ENCODE measurements at regions not wholly inside any gene's neighbourhood (a gene's known extent, or its start where the extent isn't known, plus 50 kb on each side); places are given as distances from the start of the nearest gene placed in this dataset.

- TF ChIP-seq ATF3 (IDR thresholded peaks at IDR 0.05; ENCODE audit: insufficient read depth, low read depth, low read length) = no peak
- no peak for TF ChIP-seq JUN (IDR thresholded peaks at IDR 0.05; ENCODE audit: low read depth, low read length)
- TF ChIP-seq JUND (IDR thresholded peaks at IDR 0.05; ENCODE audit: low read length) = no peak
- no peak for TF ChIP-seq EP300 (IDR thresholded peaks at IDR 0.05; ENCODE audit: borderline replicate concordance in 1 of 2, low read depth in 2 of 2, low read length in 2 of 2)
- no peak for TF ChIP-seq SIN3A (conservative IDR thresholded peaks at IDR 0.05 in 1 of 2, IDR thresholded peaks at IDR 0.05 in 1 of 2; ENCODE audit: low read depth in 1 of 2, low read length in 2 of 2)
- TF ChIP-seq TAF7 (optimal IDR thresholded peaks at IDR 0.05; ENCODE audit: borderline replicate concordance, low read depth, low read length) = no peak
Measured at GRCh38 chr2:235291461-235291860, 202.4 kb upstream of the AGAP1 start (continued).
